Islet precursor cell (in vitro differentiated cells): ENCODE measurements at regions not wholly inside any gene's neighbourhood (a gene's known extent, or its start where the extent isn't known, plus 50 kb on each side); places are given as distances from the start of the nearest gene placed in this dataset.
"Not testable (repeated sequence)": the region's sequence is repeated elsewhere in the genome, so short reads cannot be mapped to it uniquely, and the experiment has no call there.

Source experiments
- DNase-seq: peaks from one replicate; pipeline ENCODE4 v3.0.0-alpha.2; 2018

GRCh38 chr4:180360113-180360512, 1883.1 kb upstream of the TENM3 start:
- not testable (repeated sequence) for DNase-seq

GRCh38 chr4:180363815-180364214, 1879.4 kb upstream of the TENM3 start:
- DNase-seq: no peak

GRCh38 chr4:180372691-180373090, 1870.5 kb upstream of the TENM3 start:
- no peak for DNase-seq

- DNase-seq: no peak
These were observed 1865.5 kb upstream of the TENM3 start for GRCh38 chr4:180377741-180378140.

- DNase-seq: peak; percentile 60
These were observed 1862.5 kb upstream of the TENM3 start for GRCh38 chr4:180380733-180381132.

GRCh38 chr4:180391613-180392012, 1851.6 kb upstream of the TENM3 start:
- no peak for DNase-seq

GRCh38 chr4:180394312-180394711, 1848.9 kb upstream of the TENM3 start:
- DNase-seq: no peak

GRCh38 chr4:180394730-180395129, 1848.5 kb upstream of the TENM3 start:
- DNase-seq: no peak

- no peak for DNase-seq
These were observed 1844.6 kb upstream of the TENM3 start for GRCh38 chr4:180398564-180398963.

- DNase-seq: no peak
These were observed 1835.8 kb upstream of the TENM3 start for GRCh38 chr4:180407275-180407885.

- no peak for DNase-seq
These were observed 1824.2 kb upstream of the TENM3 start for GRCh38 chr4:180418819-180419531.

- DNase-seq: no peak
These were observed 1820.1 kb upstream of the TENM3 start for GRCh38 chr4:180422989-180423711.

- DNase-seq: no peak
These were observed 1819.5 kb upstream of the TENM3 start for GRCh38 chr4:180423712-180424057.

- DNase-seq: no peak
These were observed 1816.3 kb upstream of the TENM3 start for GRCh38 chr4:180426938-180427337.

- no peak for DNase-seq
These were observed 1812.9 kb upstream of the TENM3 start for GRCh38 chr4:180430283-180430682.

GRCh38 chr4:180434131-180434895, 1808.9 kb upstream of the TENM3 start:
- DNase-seq: no peak

- DNase-seq: no peak
These were observed 1806.8 kb upstream of the TENM3 start for GRCh38 chr4:180436361-180436760.

GRCh38 chr4:180437601-180438000, 1805.6 kb upstream of the TENM3 start:
- DNase-seq: no peak

- no peak for DNase-seq
These were observed 1794.9 kb upstream of the TENM3 start for GRCh38 chr4:180448306-180448705.

- DNase-seq: peak; percentile 79
These were observed 1793.7 kb upstream of the TENM3 start for GRCh38 chr4:180449395-180449956.

GRCh38 chr4:180455226-180455625, 1788.0 kb upstream of the TENM3 start:
- DNase-seq: no peak

- no peak for DNase-seq
These were observed 1786.3 kb upstream of the TENM3 start for GRCh38 chr4:180456928-180457327.

- no peak for DNase-seq
These were observed 1781.1 kb upstream of the TENM3 start for GRCh38 chr4:180462116-180462515.
